Ecto neural progenitor cell (in vitro differentiated cells): ENCODE measurements at regions not wholly inside any gene's neighbourhood (a gene's known extent, or its start where the extent isn't known, plus 50 kb on each side); places are given as distances from the start of the nearest gene placed in this dataset.

Source experiments
- DNase-seq: peaks from one replicate; pipeline ENCODE4 v3.0.0-alpha.2; 2018; ENCODE audit warnings: low spot score

- DNase-seq = no peak
Measured at GRCh38 chr5:166373817-166374216, 1917.6 kb upstream of the WWC1 start.

DNA sequence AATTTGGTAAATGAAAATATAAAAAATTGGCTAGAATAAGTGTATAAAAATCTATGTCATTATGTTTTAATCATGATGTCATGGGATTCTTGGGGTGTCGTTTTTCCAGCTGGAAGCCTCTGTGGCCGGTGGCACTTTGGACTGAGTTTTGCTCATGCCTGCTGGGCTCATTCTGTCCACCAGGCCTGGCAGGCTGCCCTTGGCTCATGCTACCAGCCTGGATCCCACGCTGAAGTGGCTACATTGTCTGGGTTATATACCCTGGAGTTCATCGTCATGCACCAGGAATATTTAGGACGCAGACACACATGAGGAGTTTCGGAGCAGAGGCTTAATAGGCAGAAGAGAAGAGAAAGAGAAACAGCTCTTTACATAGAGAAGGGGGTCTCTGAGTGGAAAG is 1913.7 kb upstream of the WWC1 start:
- DNase-seq = no peak

DNA sequence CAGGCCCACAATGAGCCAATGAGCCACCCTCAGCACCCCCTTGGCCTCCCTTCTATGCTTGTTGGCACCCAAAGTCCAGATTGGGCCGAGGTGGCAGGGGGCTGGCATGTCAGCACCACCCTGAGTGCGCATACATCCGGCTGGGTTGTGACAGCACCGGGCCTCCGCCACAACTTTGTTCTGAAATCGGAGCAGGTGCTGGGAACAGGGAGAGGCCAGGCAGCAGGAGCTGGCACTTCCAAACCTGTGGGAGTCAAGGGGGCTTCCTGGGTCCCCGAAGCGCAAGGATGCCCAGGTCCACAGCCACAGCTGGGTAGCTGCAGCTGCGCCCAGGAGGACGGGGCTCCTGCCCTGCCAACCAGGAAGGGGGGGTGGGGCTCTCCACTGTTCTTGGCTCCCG is 1911.9 kb upstream of the WWC1 start:
- DNase-seq = no peak

- no peak for DNase-seq
Measured at GRCh38 chr5:166382031-166382430, 1909.4 kb upstream of the WWC1 start.

GRCh38 chr5:166398131-166398530 is 1893.3 kb upstream of the WWC1 start:
- no peak for DNase-seq

- DNase-seq = no peak
Measured at GRCh38 chr5:166399781-166400180, 1891.7 kb upstream of the WWC1 start.

- no peak for DNase-seq
Measured at GRCh38 chr5:166401391-166401790, 1890.1 kb upstream of the WWC1 start.

DNA sequence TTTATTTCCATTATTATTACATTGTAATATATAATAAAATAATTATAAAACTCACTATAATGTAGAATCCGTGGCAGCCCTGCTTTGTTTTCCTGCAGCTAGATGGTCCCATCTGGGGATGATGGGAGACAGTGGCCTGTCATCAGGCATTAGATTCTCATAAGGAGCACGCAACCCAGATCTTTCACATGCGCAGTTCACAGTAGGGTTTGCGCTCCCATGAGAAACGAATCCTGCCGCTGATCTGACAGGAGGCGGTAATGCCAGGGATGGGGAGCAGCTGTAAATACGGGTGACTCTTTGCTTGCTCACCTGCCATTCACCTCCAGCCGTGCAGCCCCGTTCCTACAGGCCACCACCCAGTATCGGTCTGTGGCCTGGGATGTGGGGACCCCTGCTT is 1879.3 kb upstream of the WWC1 start:
- no peak for DNase-seq

GRCh38 chr5:166427211-166427610 is 1864.2 kb upstream of the WWC1 start:
- DNase-seq = no peak

- no peak for DNase-seq
Measured at GRCh38 chr5:166428264-166428803, 1863.1 kb upstream of the WWC1 start.

DNA sequence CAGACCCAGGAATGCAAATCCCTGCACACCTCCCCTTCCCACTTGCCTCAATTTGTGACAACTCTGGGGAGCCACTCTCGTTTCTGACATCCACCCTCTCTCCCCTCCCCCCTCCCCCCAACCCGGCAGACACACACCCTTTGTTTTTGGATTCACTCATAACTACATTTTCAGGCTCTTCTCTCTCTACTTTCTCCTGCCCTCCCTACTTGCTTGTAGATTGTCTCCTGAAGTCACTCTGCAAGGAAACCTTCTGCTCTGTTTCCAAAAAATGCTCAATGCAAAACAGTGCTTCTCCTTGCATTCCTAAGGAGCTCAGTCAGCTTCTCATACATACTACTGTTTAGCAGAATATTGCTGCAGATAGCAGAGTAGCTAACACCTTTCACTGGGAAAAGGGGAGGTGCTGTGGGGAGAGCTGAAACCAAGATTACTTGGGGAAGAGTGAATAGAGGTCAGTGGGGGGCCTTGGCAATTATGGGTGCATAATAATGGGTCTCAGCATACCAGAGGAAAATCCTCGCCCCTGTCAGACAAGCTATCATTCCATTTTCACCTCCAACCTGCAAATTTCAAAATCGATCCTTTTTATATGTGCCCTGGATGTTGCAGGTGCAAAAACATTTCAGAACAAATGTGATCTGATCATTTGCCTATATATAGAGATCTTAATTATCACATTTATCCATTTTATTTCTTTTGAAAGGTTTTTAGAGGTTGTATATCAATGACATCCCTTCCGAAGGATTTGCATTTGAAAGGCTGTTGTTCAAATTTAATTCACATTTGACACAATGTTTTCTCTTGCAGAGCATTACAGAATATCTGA is 1860.7 kb upstream of the WWC1 start:
- peak; percentile 47 for DNase-seq

DNA sequence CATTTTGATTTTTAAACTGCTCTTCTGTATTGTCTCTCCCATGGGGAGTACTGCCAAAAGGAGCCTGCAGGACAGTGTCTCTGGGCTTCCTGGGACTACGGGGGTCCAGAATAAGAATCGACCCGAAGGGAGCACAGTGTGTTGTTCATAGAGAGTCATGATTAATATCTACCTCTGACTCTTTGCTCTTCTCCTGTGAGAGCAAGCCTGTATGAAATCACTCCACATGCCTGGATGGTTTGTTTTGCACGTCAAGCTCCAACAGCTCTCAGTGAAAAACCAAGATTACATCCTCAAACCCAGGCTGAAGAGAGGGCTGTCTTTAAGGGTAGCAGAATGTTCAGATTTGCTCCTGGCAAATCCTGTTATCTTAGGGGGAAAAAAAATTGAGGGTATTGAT is 1860.0 kb upstream of the WWC1 start:
- no peak for DNase-seq

GRCh38 chr5:166433679-166434078 is 1857.8 kb upstream of the WWC1 start:
- DNase-seq = no peak

GRCh38 chr5:166436872-166437271 is 1854.6 kb upstream of the WWC1 start:
- DNase-seq = no peak

DNA sequence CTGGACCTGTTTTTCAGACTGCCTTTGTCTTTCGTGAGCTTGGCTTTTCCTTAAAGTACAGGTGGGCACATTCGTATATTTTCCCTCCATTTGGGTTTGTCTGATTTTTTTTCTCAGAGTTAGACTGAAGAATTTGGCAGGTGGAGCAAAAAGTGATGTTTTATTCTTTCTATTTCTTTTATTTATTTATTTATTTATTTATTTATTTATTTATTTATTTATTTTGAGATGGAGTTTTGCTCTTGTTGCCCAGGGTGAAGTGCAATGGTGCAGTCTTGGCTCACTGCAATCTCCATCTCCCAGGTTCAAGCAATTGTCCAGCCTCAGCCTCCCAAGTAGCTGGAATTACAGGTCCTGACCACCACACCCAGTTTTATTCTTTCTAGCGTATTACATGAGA is 1805.1 kb upstream of the WWC1 start:
- DNase-seq = no peak

DNA sequence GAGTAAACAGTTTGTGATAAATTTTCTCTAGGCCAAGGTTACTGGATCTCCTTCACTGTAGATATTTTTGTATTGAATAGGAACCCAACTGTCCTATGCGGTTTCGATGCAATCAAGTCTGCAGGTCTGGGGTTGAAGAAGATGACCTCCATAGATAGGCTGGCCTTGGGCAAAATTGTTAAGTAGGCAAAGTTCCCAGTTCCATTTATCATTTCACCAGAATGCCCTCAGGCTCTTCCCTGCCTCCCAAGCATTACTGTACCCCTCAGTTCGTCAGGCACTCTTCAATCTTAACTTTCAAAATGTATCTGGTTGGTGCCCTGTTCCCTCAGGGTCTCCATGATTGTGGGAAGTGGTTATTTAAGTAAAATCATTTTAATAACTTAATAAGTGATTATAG is 1802.9 kb upstream of the WWC1 start:
- DNase-seq = no peak

- no peak for DNase-seq
Measured at GRCh38 chr5:166493040-166493439, 1798.4 kb upstream of the WWC1 start.

GRCh38 chr5:166493612-166494011 is 1797.8 kb upstream of the WWC1 start:
- DNase-seq = no peak

DNA sequence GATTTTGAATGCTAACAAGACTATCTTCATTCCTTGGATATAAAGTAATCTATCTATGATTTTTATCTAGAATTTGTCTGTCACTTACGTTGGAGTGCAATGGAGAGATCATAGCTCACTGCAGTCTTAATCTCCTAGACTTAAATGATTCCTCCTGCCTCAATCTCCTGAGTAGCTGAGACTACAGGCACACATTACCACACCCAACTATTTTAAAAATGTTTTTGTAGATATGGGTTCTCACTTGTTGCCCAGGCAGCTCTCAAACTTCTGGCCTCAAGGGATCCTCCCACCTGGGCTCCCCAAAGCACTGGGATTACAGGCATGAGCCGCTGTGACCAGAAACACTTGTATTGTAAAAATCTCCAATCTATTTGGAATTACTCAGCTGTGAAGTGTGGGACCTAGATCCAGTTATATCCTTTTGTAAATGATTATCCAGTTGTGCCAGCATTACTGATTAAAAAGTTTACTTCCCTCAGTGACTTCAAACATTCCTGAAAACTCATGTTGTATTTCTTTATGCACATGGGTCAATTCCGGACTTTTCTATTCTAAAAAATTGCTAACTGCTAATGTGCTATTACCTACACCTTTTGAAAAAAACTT is 1793.8 kb upstream of the WWC1 start:
- DNase-seq = no peak

DNA sequence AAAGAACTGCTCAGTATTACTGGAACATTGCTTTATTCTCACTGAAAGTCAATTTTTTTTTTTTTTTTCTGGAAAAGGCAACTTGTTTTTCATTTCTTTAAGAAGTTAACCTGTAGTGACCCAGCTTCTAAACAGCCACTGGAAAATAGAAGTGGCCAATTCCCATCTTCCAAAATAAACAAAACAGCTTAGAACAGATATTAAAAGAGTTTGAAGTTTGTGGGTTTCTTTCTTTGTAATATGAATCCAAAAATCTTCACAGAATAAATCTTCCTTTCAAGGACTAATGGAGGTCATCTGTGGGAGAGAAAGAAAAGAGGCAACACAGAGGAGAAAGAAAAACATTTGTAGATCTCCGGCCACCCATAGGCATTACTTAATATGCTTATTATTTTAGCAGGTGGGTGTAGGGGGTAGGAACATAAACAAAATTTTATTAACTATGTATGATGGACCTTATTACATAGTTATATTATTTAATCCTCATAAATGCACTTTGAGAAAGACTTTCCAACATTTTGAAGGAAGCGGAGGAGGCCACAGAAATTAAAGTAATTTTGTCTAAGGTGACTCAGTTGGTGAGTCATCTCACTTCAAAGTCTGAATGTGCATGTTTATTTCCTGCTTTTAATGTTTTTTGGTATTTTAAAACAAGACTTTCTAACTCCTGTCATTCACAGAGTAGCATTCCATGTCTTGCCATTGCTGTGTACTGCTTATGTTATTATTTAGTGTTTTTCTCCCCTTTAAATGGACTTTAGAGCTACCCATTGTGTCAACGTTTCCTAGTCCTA is 1791.8 kb upstream of the WWC1 start:
- no peak for DNase-seq

GRCh38 chr5:166503506-166503905 is 1787.9 kb upstream of the WWC1 start:
- DNase-seq = no peak

DNA sequence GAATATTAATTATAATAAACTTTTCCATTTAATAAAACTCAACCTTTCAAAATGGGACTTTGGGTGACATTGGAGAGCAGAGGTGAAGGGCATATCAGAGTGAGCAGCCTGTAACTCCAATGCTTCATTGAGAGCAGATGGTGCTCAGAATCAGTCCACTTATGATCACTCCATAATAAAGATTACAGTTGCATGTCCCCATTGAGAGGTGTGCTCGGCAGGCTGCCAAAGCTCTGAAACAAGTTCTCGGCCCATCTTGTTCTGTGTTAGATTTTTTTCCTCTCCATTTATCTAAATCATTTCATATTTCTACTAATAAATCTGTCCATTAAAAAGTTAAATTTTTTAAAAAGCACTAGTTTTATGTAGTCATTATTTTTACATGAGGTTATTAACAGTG is 1786.4 kb upstream of the WWC1 start:
- DNase-seq = no peak

GRCh38 chr5:166505544-166505943 is 1785.9 kb upstream of the WWC1 start:
- no peak for DNase-seq
